ENCODE measurements at regions not wholly inside any gene's neighbourhood (a gene's known extent, or its start where the extent isn't known, plus 50 kb on each side); places are given as distances from the start of the nearest gene placed in this dataset.

- Histone ChIP-seq H3K27me3 (ENCODE audit: insufficient read depth, poor library complexity, severe bottlenecking) (no peaks in the 10 kb centered on the region), H3K27ac (replicated peaks) (no peak overlapping the region), H3K4me3 (replicated peaks; ENCODE audit: insufficient read depth, low read length) (no peak overlapping the region)
- TF ChIP-seq SPI1 (IDR thresholded peaks at IDR 0.05; ENCODE audit: borderline replicate concordance, low read depth): no peak
- TF ChIP-seq POLR2AphosphoS5 (IDR thresholded peaks at IDR 0.05; ENCODE audit: low read depth): no peak
- no peak for DNase-seq (ENCODE audit: low read depth in 1 of 2, low spot score in 1 of 2)
These were observed 383.1 kb upstream of the MEX3C start for GRCh38 chr18:51580580-51580979.

DNA sequence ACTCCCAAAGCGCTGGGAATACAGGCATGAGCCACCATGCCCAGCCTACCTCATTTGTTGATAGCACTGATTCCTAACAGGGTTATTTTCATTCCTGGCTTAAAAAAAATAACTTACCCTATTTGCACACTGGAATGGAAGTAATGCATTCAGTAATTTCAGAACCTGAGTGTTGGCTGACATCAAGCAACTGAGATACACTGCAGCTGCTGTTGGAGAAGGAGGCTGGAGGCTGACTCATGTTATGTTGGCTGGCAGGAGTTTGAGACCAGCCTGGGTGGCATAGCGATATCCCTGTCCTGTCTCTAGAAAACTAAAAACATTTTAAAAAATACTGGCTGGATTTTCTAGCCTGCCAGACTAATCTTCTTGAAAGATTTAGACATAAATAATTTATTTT is 385.1 kb upstream of the MEX3C start:
- no peak overlapping the region for H3K4me3 ChIP-seq (replicated peaks; ENCODE audit: insufficient read depth, low read length)
- no peaks in the 10 kb centered on the region for H3K27me3 ChIP-seq (ENCODE audit: insufficient read depth, poor library complexity, severe bottlenecking)
- DNase-seq (ENCODE audit: low read depth in 1 of 2, low spot score in 1 of 2): no peak
- no peak for TF ChIP-seq POLR2AphosphoS5 (IDR thresholded peaks at IDR 0.05; ENCODE audit: low read depth)
- no peak for TF ChIP-seq REST (IDR thresholded peaks at IDR 0.05; ENCODE audit: insufficient replicate concordance, low read depth)
- TF ChIP-seq CTCF (IDR thresholded peaks at IDR 0.05; ENCODE audit: insufficient read depth, low read length): no peak
- no peak for TF ChIP-seq SPI1 (IDR thresholded peaks at IDR 0.05; ENCODE audit: borderline replicate concordance, low read depth)
- TF ChIP-seq GABPA (IDR thresholded peaks at IDR 0.05; ENCODE audit: low read depth): no peak
- no peak overlapping the region for H3K27ac ChIP-seq (replicated peaks)

- H3K27me3 ChIP-seq (ENCODE audit: insufficient read depth, poor library complexity, severe bottlenecking): no peaks in the 10 kb centered on the region
- no peak overlapping the region for H3K4me3 ChIP-seq (replicated peaks; ENCODE audit: insufficient read depth, low read length)
- no peak overlapping the region for H3K27ac ChIP-seq (replicated peaks)
- TF ChIP-seq REST (IDR thresholded peaks at IDR 0.05; ENCODE audit: insufficient replicate concordance, low read depth) (no peak), CTCF (IDR thresholded peaks at IDR 0.05; ENCODE audit: insufficient read depth, low read length) (no peak), POLR2AphosphoS5 (IDR thresholded peaks at IDR 0.05; ENCODE audit: low read depth) (no peak), GABPA (IDR thresholded peaks at IDR 0.05; ENCODE audit: low read depth) (no peak), SPI1 (IDR thresholded peaks at IDR 0.05; ENCODE audit: borderline replicate concordance, low read depth) (no peak)
- DNase-seq (ENCODE audit: low read depth in 1 of 2, low spot score in 1 of 2): no peak
These were observed 391.1 kb upstream of the MEX3C start for GRCh38 chr18:51588616-51589015.

- TF ChIP-seq POLR2AphosphoS5 (IDR thresholded peaks at IDR 0.05; ENCODE audit: low read depth) (no peak), REST (IDR thresholded peaks at IDR 0.05; ENCODE audit: insufficient replicate concordance, low read depth) (no peak), GABPA (IDR thresholded peaks at IDR 0.05; ENCODE audit: low read depth) (no peak), CTCF (IDR thresholded peaks at IDR 0.05; ENCODE audit: insufficient read depth, low read length) (no peak), SPI1 (IDR thresholded peaks at IDR 0.05; ENCODE audit: borderline replicate concordance, low read depth) (no peak)
- DNase-seq (ENCODE audit: low read depth in 1 of 2, low spot score in 1 of 2): no peak
- Histone ChIP-seq H3K27me3 (ENCODE audit: insufficient read depth, poor library complexity, severe bottlenecking) (no peaks in the 10 kb centered on the region), H3K4me3 (replicated peaks; ENCODE audit: insufficient read depth, low read length) (no peak overlapping the region), H3K27ac (replicated peaks) (no peak overlapping the region)
These were observed 396.4 kb upstream of the MEX3C start for GRCh38 chr18:51593931-51594330.

Data from HL-60 (cell line).